C4-2B (cell line): ENCODE measurements at regions not wholly inside any gene's neighbourhood (a gene's known extent, or its start where the extent isn't known, plus 50 kb on each side); places are given as distances from the start of the nearest gene placed in this dataset.

Source experiments
- CTCF ChIP-seq: fragments of 450-650 bp; conservative IDR thresholded peaks from 2 replicates; pipeline ENCODE4 v1.5.1; 2017; ENCODE audit warnings: mild to moderate bottlenecking
- ZFX ChIP-seq: fragments of 450-650 bp; IDR thresholded peaks from 2 replicates; pipeline ENCODE4 v1.6.1; 2017

- TF ChIP-seq CTCF, result no peak
- TF ChIP-seq ZFX, result no peak
These were observed 291.2 kb upstream of the SOX5 start for GRCh38 chr12:24240707-24241106.
